ENCODE measurements at regions not wholly inside any gene's neighbourhood (a gene's known extent, or its start where the extent isn't known, plus 50 kb on each side); places are given as distances from the start of the nearest gene placed in this dataset.

DNA sequence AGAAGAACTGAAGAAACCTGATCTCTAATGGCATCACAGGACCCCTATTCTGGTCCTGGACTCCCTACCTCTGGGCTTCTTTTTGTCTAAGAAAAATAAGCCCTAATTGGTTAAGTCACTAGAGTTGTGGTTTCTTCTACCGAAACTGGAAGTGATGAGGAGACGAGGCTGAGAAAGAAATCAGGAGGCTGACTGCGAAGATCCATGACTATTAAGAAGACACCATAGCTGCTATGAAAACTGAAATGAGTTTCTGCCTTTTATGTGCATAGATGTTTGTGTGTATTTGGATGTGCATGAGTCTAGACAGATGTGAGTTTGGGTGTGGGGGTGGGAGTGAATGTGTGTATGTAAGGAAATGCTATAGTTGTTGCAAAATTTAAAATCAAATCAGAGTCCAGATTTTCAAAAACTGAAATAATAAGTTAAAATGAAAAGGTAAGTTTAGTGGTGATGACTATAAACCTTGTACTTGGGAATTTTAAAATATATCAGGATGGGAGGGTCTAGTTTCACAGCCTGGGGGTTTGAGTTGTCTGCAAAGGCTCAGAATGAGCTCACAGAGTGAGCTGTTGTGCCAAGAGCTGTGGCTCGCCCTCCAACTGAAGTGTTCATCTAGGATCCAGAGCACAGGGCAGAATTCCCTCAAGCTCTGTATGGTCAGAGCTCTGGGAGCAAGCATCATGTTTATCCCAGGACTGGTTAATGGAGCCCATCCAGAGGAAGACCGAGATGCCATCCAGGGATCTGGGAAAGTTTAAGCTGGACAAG, 94.9 kb downstream of the VCPKMT start:
- H3K27me3 ChIP-seq (ENCODE audit: insufficient read depth, low read length), result no peaks in the 10 kb centered on the region
- DNase-seq (ENCODE audit: low read depth, low spot score), result no peak
- intact Hi-C loops (cut with micrococcal nuclease), result no loop called here
- TF ChIP-seq ZFX (IDR thresholded peaks at IDR 0.05) (no peak), SRF (IDR thresholded peaks at IDR 0.05; ENCODE audit: low read depth) (no peak), CBX3 (IDR thresholded peaks at IDR 0.05; ENCODE audit: low read depth) (no peak), POLR2AphosphoS5 (IDR thresholded peaks at IDR 0.05; ENCODE audit: low read depth, low read length) (no peak), FOSL1 (IDR thresholded peaks at IDR 0.05; ENCODE audit: low read depth) (no peak), POLR2A (IDR thresholded peaks at IDR 0.05; ENCODE audit: borderline replicate concordance, extremely low read depth, insufficient read depth, insufficient read length) (no peak), YY1 (IDR thresholded peaks at IDR 0.05; ENCODE audit: extremely low read depth, insufficient replicate concordance, low read depth, low read length) (no peak), SIN3A (IDR thresholded peaks at IDR 0.05; ENCODE audit: low read depth) (no peak), CEBPB (IDR thresholded peaks at IDR 0.05; ENCODE audit: low read depth) (no peak), EZH2phosphoT487 (IDR thresholded peaks at IDR 0.05; ENCODE audit: borderline replicate concordance) (no peak)
- TF ChIP-seq, protein P1, sequence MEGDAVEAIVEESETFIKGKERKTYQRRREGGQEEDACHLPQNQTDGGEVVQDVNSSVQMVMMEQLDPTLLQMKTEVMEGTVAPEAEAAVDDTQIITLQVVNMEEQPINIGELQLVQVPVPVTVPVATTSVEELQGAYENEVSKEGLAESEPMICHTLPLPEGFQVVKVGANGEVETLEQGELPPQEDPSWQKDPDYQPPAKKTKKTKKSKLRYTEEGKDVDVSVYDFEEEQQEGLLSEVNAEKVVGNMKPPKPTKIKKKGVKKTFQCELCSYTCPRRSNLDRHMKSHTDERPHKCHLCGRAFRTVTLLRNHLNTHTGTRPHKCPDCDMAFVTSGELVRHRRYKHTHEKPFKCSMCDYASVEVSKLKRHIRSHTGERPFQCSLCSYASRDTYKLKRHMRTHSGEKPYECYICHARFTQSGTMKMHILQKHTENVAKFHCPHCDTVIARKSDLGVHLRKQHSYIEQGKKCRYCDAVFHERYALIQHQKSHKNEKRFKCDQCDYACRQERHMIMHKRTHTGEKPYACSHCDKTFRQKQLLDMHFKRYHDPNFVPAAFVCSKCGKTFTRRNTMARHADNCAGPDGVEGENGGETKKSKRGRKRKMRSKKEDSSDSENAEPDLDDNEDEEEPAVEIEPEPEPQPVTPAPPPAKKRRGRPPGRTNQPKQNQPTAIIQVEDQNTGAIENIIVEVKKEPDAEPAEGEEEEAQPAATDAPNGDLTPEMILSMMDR (IDR thresholded peaks at IDR 0.05 in 2 of 3, conservative IDR thresholded peaks at IDR 0.05 in 1 of 3; ENCODE audit: borderline replicate concordance in 1 of 3, insufficient read depth in 1 of 3, low read depth in 2 of 3, low read length in 2 of 3), result no peak
- TF ChIP-seq, protein P2, sequence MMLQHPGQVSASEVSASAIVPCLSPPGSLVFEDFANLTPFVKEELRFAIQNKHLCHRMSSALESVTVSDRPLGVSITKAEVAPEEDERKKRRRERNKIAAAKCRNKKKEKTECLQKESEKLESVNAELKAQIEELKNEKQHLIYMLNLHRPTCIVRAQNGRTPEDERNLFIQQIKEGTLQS (IDR thresholded peaks at IDR 0.05), result no peak
- H2AFZ ChIP-seq (ENCODE audit: low read depth, low read length, poor library complexity, severe bottlenecking), result no peak overlapping the region
- no peaks in the 10 kb centered on the region for H3K9me2 ChIP-seq (ENCODE audit: insufficient read depth)
- CTCF ChIA-PET, result no interaction called here
- no peaks in the 10 kb centered on the region for H3K79me2 ChIP-seq (ENCODE audit: insufficient read depth, low read length)
- H4K20me1 ChIP-seq (ENCODE audit: insufficient read depth), result no peaks in the 10 kb centered on the region
- H3K4me3 ChIP-seq (replicated peaks in 1 of 2; ENCODE audit: low read depth in 1 of 2, low read length in 2 of 2), result no peak overlapping the region
- no peaks in the 10 kb centered on the region for H3K36me3 ChIP-seq (ENCODE audit: control insufficient read depth in 1 of 2, insufficient read depth in 2 of 2, low read length in 2 of 2)
- no peak overlapping the region for H3K27ac ChIP-seq (ENCODE audit: low read depth, low read length)
- no TSS peak for BruUV-seq (replicated peaks)
- H3K4me1 ChIP-seq (ENCODE audit: control insufficient read depth in 1 of 2, insufficient read depth in 2 of 2, low read length in 2 of 2), result peaks cover 17 to 45% of the 10 kb centered on the region in 2 experiments
- H3K4me2 ChIP-seq (ENCODE audit: low read length), result no peak overlapping the region
- POLR2A ChIA-PET, result no interaction called here
- RAD21 ChIA-PET (ENCODE audit: low non-redundant PET in 1 of 2, low total read pairs in 2 of 2, uncharacterized antibody in 2 of 2, unreplicated experiment in 2 of 2), result no interaction called here
- ATAC-seq, result no peak
- no peak overlapping the region for H3K9ac ChIP-seq (ENCODE audit: low read length)
- peaks cover 0 to 6% of the 10 kb centered on the region in 2 experiments; a peak in 1 of 4 replicates for H3K9me3 ChIP-seq (ENCODE audit: control insufficient read depth in 1 of 2, insufficient read depth in 1 of 2, low read depth in 1 of 2, low read length in 2 of 2)
